AG09319 (cell line): ENCODE measurements at regions not wholly inside any gene's neighbourhood (a gene's known extent, or its start where the extent isn't known, plus 50 kb on each side); places are given as distances from the start of the nearest gene placed in this dataset.

Experiments
- DNase-seq: peaks from one replicate; pipeline ENCODE4 v3.0.0-alpha.2; 2010; ENCODE audit warnings: low read depth; ENCODE audit errors: extremely low read depth
- CTCF ChIP-seq: IDR thresholded peaks from 2 replicates; pipeline ENCODE4 v1.5.1; 2011; ENCODE audit warnings: low read depth, mild to moderate bottlenecking, inconsistent platforms, low read length, moderate library complexity

GRCh38 chr7:46343802-46344201 is 422.7 kb upstream of the IGFBP3 start:
- no peak for TF ChIP-seq CTCF
- no peak for DNase-seq

- TF ChIP-seq CTCF, result no peak
- DNase-seq, result no peak
Observed at GRCh38 chr7:46322937-46323336, 401.9 kb upstream of the IGFBP3 start.

GRCh38 chr7:46321556-46322205 is 400.6 kb upstream of the IGFBP3 start:
- TF ChIP-seq CTCF, result no peak

GRCh38 chr7:46320956-46321355 is 399.9 kb upstream of the IGFBP3 start:
- no peak for DNase-seq
- no peak for TF ChIP-seq CTCF

More at GRCh38 chr7:46321556-46322205, 400.6 kb upstream of the IGFBP3 start:
- no peak for DNase-seq

- no peak for DNase-seq
- no peak for TF ChIP-seq CTCF
Observed at GRCh38 chr7:46319841-46320240, 398.8 kb upstream of the IGFBP3 start.

- DNase-seq, result no peak
Observed at GRCh38 chr7:46318276-46318675, 397.2 kb upstream of the IGFBP3 start.

GRCh38 chr7:46317256-46317655 is 396.2 kb upstream of the IGFBP3 start:
- no peak for TF ChIP-seq CTCF
- DNase-seq, result no peak

More at GRCh38 chr7:46318276-46318675, 397.2 kb upstream of the IGFBP3 start:
- TF ChIP-seq CTCF, result no peak
